HEK293T (cell line): ENCODE measurements at regions not wholly inside any gene's neighbourhood (a gene's known extent, or its start where the extent isn't known, plus 50 kb on each side); places are given as distances from the start of the nearest gene placed in this dataset.
"Not testable (repeated sequence)": the region's sequence is repeated elsewhere in the genome, so short reads cannot be mapped to it uniquely, and the experiment has no call there.

ENCODE experiments used
- CTCF ChIA-PET: fragments of 350-600 bp; formaldehyde crosslinking; extraction: SDS; loops from one replicate; lab custom pipeline; 2021; ENCODE audit warnings: antibody characterized with exemption, inconsistent platforms; lab: Yijun Ruan, JAX
- POLR2A ChIA-PET: fragments of 350-600 bp; formaldehyde crosslinking; extraction: SDS; loops from one replicate; lab custom pipeline; 2020; ENCODE audit warnings: antibody characterized with exemption, inconsistent platforms; lab: Yijun Ruan, JAX
- DNase-seq: peaks from one replicate; pipeline ENCODE4 v3.0.0; 2012; ENCODE audit warnings: mixed read lengths; ENCODE audit errors: extremely low spot score

DNA sequence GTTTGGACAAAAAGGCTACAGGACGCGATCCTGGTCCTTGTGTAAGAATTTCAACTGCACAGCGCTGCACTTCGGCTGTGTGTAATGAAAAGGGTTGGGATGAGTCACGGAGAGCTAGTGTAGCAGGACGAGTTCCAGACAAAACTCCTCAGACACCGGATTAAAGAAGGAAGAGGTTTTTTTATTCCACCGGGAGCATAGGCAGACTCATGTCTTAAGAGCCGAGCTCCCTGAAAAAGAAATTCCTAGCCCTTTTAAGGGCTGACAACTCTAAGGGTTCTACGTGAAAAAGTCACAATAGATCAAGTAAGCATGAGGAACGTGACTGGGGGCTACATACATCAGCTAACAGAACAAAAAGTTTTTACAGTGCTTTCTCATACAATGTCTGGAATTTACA is 54.8 kb upstream of the FAM90A1 start:
- DNase-seq, CTCF ChIA-PET, POLR2A ChIA-PET: not testable (repeated sequence)

DNA sequence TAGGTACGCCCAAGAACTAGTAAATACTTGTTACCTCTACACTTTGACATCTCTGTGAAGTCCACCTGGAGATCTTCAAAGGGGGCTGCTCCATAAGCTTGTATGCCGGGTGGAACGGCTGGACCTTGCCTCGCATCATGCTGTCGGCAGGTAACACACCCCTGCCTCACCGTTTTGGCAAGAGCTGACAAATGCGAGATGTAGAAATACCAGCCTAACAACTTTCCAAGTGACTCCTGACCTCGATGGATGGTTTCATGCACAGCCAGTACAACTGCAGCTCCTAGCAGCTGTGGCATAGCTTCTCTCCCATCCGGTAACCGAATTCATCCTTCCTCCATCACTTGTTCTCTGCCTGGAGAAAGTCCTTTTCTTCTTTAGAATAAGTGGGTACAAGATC is 58.3 kb upstream of the FAM90A1 start:
- CTCF ChIA-PET, result not testable (repeated sequence)

DNA sequence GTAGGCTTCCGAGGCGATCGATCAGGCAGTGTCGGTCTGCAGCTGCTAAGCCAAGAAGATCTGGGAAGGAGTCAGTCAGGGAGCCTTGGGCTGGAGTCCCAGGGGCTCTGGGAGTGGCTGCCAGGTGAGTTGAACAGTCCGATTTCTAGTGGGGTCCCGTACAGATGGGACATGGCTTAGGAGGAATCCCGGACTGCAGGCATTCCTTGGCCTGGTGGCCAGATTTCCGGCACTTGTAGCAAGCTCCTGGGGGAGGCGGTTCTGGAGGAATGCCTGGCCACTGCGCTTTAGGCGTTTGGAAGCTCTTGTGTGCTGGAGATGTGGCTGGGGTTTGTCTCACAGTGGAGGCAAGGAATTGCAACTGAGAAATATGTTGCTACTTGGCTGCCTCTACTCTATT is 64.3 kb upstream of the FAM90A1 start:
- POLR2A ChIA-PET, DNase-seq, CTCF ChIA-PET: not testable (repeated sequence)

More for the DNA sequence above, 58.3 kb upstream of the FAM90A1 start:
- POLR2A ChIA-PET, DNase-seq: not testable (repeated sequence)

DNA sequence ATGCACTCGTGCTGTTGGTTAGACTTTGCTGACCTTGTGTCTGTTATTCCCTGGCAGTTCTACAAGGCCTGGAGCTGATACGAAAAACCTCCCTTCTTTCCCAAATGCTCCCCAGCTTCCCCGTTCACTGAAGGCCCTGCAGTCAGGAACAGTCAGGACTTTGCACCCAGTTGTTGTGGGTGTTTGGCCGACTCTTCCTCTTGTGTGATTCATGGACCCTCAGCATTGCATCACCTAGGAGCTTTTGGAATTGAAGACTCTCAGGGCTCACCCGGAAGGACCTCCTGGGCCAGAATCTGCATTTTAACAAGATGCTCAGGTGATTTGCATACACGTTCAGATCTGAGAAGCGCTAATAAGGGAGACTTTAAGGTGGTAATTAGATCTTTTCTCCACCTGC is 67.2 kb upstream of the FAM90A1 start:
- CTCF ChIA-PET, DNase-seq, POLR2A ChIA-PET: not testable (repeated sequence)

DNA sequence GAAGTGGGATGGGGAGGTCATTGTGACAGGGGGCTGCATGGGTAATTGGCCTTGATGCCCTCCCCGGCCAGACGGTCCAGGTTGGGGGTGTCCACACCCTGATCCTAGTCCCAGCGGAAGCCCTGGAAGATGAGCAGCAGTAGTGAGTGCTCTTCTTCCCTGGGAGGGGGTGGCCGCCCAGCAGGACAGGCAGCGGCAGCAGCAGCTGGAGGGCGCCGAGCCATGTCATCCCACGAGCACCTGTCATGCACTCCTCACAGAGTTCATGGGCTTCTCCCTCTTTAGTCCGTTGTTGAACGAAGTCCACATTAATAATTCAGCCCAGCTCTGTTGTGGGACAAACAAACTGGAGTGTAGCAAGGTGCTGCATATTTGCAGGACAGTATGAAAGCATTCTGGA is 81.2 kb upstream of the FAM90A1 start:
- POLR2A ChIA-PET, CTCF ChIA-PET, DNase-seq: not testable (repeated sequence)

DNA sequence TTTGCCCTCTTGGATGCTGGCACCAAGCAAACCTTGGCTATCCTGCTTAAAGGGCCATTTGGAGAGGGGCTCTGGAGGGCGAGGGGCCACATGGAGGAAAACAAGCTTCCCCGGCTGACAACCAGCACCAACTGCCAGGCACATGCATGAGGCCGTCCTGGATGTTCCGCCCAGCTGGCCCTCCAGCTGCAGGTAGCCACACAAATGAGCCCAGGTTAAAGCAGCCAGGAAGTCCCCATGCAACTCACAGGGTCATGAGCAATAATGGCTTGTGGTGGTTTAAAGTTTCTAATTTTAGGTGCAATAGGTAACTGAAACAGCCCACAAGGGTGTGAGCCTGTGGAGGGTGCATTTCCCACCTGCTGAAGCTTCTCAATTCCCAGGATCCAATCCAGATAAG is 88.6 kb upstream of the FAM90A1 start:
- CTCF ChIA-PET, DNase-seq, POLR2A ChIA-PET: not testable (repeated sequence)

DNA sequence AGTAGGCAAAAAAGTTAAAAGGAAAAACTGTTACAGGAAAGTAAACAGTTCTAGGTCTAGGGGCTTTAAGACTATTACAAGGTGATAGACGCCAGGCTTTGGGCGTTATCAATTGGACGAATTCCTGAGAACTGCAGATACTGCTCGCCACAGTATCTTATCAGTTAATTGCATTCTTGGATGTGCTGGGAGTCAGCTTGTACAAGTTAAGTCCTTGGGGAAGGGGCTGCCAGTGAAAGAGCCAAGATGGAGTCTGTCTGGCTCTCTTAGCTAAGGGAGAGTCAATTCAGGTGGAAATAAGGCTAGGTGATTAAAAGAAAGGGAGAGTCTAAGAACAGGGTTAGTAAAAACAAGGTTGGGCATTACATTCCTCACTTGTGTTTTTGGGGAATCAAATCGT is 90.3 kb upstream of the FAM90A1 start:
- POLR2A ChIA-PET, CTCF ChIA-PET, DNase-seq: not testable (repeated sequence)

DNA sequence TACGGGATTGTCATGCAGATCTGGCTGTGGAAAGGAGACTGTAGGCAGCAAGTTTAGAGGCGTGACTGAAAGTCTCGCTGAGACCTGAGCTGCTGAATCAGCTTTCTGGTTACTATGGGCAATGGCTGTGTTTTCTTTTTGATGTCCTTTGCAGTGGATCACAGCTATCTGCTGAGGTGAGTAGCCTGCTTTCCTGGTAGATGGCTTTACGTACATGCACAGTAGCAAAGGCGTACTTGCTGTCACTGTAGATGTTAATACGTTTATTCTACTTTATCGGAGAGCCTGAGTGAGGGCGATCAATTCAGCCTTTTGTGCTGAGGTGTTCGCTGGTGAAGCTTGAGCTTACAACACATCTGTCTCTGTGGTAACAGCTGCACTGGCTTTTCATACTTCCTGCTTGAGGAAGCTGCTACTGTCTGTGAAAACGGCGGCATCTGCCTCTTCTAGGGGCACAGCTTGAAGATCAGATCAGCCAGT is 92.9 kb upstream of the FAM90A1 start:
- POLR2A ChIA-PET, DNase-seq, CTCF ChIA-PET: not testable (repeated sequence)

DNA sequence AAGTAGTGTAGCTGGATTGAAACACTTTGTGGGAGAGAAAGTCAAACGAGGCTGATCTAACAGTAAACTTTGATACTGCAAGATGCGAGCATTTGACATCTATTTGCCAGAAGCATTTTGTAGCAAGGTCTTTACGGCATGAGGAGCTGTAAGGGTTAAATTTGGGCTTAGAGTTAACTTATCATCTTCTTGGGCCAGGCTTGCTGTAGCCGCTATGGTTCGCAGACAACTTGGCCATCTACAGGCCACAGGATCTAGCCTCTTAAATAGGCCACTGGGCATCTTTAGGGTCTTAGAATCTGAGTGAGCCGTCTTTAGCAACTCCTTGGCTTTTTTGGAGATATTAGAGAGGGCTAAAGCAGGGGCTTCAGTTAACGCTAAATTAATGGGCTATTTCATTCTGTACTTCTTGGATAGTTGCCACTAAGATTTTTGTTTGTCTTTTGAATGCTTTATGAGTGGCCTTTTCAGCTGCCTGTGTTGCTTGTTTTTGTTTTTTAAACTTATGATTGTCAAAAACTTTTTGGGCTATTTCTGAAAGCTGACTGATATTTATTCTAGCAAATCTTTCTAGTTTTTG is 93.5 kb upstream of the FAM90A1 start:
- CTCF ChIA-PET, DNase-seq, POLR2A ChIA-PET: not testable (repeated sequence)

DNA sequence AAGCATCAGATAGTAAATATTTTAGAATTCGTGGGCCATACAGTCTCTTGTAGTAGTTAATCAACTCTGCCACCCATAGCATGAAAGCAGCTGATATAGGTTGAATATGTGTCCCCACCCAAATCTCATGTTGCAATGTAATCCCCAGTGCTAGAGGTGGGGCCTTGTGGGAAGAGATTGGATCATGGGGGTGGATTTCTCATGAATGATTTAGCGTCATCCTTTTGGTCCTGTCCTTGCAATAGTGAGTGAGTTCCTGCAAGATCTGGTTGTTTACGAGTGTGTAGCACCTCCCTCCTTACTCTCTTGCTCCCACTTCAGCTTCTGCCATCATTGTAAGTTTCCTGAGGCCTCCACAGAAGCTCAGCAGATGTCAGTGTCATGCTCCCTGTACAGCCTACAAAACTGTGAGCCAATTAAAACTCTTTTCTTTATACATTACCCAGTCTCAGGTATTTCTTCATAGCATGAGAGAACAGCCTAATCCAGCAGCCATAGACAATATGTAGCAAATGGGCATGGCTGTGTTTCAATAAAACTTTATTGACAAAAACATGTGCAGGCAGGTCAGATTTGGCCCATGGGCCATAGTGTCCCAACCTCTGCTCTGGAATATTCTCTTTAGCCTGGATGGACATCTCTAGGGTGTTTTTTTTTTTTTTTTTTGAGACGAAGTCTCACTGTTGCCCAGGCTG is 97.9 kb upstream of the FAM90A1 start:
- DNase-seq, POLR2A ChIA-PET: not testable (repeated sequence)

DNA sequence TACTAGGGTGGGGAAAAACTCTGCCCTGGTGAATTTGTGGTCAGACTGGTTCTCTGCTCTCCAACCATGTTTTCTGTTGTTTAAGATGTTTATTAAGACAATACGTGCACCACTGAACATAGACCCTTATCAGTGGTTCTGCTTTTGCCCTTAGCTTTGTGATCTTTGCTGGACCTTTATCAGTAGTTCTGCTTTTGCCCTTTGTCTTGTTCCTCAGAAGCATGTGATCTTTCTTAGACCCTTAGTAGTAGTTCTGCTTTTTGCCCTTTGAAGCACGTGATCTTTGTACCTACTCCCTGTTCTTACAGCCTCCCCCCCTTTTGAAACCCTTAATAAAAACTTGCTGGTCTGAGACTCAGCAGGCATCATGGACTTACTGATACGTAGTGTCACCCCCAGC is 101.4 kb upstream of the FAM90A1 start:
- CTCF ChIA-PET, POLR2A ChIA-PET, DNase-seq: not testable (repeated sequence)

More for the DNA sequence above, 97.9 kb upstream of the FAM90A1 start:
- CTCF ChIA-PET, result not testable (repeated sequence)

DNA sequence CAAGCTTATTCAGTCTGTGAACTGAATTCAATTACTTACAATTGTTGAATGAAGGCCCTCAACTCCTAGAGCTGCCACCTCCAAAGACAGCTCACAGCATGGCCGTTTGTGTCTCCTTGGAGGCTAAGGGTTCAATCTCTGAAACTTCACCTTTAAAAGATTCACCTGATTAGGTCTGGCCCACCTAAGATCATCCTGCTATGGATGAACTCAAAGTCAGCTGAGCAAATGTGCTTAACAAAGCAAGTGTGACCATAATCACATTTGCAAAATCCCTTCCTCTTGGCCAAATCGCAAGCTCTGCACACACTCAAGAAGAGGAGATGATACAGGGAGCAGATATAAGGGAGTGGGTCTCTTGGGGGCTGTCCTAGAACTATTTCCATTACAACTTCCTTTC is 105.0 kb upstream of the FAM90A1 start:
- CTCF ChIA-PET, DNase-seq, POLR2A ChIA-PET: not testable (repeated sequence)

DNA sequence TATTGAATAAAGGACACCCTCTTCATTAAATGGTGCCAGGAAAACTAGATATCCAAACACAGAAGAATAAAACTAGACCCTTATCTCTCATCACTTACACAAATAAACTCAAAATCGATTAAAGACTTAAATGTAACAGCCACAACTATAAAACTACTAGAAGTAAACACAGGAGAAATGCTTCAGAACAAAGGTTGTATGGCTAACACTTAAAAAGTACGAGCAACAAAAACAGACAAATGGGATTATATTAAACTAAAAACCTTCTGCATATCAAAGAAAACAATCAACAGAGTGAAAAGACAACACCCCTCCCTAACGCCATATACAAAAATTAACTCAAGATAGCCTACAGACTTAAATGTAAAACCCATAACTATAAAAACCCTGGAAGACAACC is 104.7 kb upstream of the CLEC6A start:
- POLR2A ChIA-PET, DNase-seq, CTCF ChIA-PET: not testable (repeated sequence)

DNA sequence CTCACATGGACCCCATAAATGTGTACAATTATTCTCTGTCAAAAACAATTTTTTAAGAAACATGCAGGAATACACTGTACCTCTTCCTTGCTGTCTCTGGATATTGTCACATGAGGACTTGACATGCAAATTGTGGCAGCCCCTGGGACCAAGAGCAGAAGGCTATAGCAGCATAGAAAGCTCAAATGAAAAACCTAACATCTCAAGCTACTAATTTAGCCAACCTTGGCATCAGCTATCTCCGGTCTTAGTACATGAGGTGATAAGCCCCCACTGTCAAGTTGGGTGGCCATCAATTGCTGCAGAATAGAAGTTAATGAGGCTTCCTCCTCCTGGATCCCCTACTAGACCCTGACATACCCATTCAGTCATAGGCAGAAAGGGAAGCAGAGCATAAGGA is 101.0 kb upstream of the CLEC6A start:
- DNase-seq, POLR2A ChIA-PET, CTCF ChIA-PET: not testable (repeated sequence)

DNA sequence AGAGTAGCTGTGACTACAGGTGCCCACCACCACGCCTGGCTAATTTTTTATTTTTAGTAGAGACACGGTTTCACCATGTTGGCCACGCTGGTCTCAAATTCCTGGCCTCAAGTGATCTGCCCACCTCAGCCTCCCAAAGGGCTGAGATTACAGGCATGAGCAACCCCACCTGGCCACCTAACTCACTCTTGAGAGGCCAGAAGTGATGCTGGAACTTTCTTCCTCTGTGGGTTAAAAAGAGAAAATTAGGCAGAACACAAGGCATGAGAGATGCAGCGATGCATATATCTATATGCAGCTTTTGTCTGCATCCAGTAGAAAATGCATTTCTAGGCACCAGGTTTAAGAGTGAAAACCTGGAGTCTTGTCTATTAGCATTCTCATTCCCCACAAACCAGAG is 100.2 kb upstream of the CLEC6A start:
- DNase-seq, CTCF ChIA-PET, POLR2A ChIA-PET: not testable (repeated sequence)
